Sigmoid colon (tissue), 6 donors: ENCODE measurements at regions not wholly inside any gene's neighbourhood (a gene's known extent, or its start where the extent isn't known, plus 50 kb on each side); places are given as distances from the start of the nearest gene placed in this dataset.

Experiments used
- DNase-seq: peaks from one replicate; pipeline ENCODE4 v3.0.0-alpha.2; 2019
- H3K27ac ChIP-seq, 4 donors: fragments of 200-600 bp; sonication (generic); one replicate each; pipeline ENCODE4 v1.5.1; 2016 to 2019; ENCODE audit warnings: mild to moderate bottlenecking in 1 of 4
- H3K27me3 ChIP-seq, 3 donors: fragments of 200-600 bp; sonication (generic); one replicate each; pipeline ENCODE4 v1.5.1; 2019; ENCODE audit warnings: mild to moderate bottlenecking in 1 of 3
- H3K36me3 ChIP-seq, 4 donors: fragments of 200-600 bp; sonication (generic); one replicate each; pipeline ENCODE4 v1.5.1; 2016 to 2019
- H3K4me1 ChIP-seq, 4 donors: fragments of 200-600 bp; sonication (generic); one replicate each; pipeline ENCODE4 v1.5.1; 2017 to 2019
- H3K4me3 ChIP-seq, 4 donors: fragments of 200-600 bp; sonication (generic); one replicate each; pipeline ENCODE4 v1.5.1; 2017 to 2019; ENCODE audit warnings: mild to moderate bottlenecking in 2 of 4, moderate library complexity in 1 of 4
- H3K9me3 ChIP-seq, 4 donors: fragments of 200-600 bp in 3 of 4; sonication (generic) in 3 of 4; one replicate each; pipeline versions ENCODE4 v1.5.1 to v1.6.1; 2013 to 2019
- CTCF ChIP-seq, 4 experiments: fragments of 450-650 bp in 3 of 4; fragments of 200-600 bp in 1 of 4; IDR thresholded peaks; one replicate each; pipeline ENCODE4 v1.5.1; 2016 to 2019; ENCODE audit warnings: antibody characterized with exemption in 4 of 4, mild to moderate bottlenecking in 3 of 4, moderate library complexity in 2 of 4
- EP300 ChIP-seq, 4 donors: sonication (generic); formaldehyde crosslinking; IDR thresholded peaks; one replicate each; pipeline ENCODE4 v1.6.1; 2017; ENCODE audit warnings: antibody characterized with exemption in 4 of 4
- POLR2A ChIP-seq, 2 donors: fragments of 450-650 bp; IDR thresholded peaks; one replicate each; pipeline ENCODE4 v1.6.1; 2016; ENCODE audit warnings: antibody characterized with exemption in 2 of 2, mild to moderate bottlenecking in 2 of 2, moderate library complexity in 2 of 2
- POLR2AphosphoS5 ChIP-seq, 4 donors: sonication (generic); formaldehyde crosslinking; IDR thresholded peaks; one replicate each; pipeline ENCODE4 v1.6.1; 2017; ENCODE audit warnings: antibody characterized with exemption in 4 of 4
- WGBS, 2 donors: extraction: QIAGEN DNeasy Blood & Tissue Kit; methylation state at CpG; one replicate each; pipeline ENCODE4 v1.1.7; 2013; 5-methylcytosine and 5-hydroxymethylcytosine counted together
- intact Hi-C: fragments of 100-400 bp; cut with DNase I; formaldehyde crosslinking; loops from one replicate; pipeline ENCODE4 v1.15.1; 2023
- donor health status: healthy with polysubstance abuse.
- donor health status: healthy.

GRCh38 chr9:86837345-86837744 is 110.0 kb downstream of the GAS1 start:
- Histone ChIP-seq H3K27ac (peak overlapping the region in 1 of 4 donors; percentile 60), H3K4me1 (no peaks in the 10 kb centered on the region), H3K4me3 (no peak overlapping the region), H3K27me3 (no peaks in the 10 kb centered on the region), H3K9me3 (no peaks in the 10 kb centered on the region), H3K36me3 (no peaks in the 10 kb centered on the region)
- intact Hi-C loops, result no loop called here
- TF ChIP-seq CTCF (IDR thresholded peaks at IDR 0.05) (no peak), POLR2A (IDR thresholded peaks at IDR 0.05) (no peak), EP300 (IDR thresholded peaks at IDR 0.05) (no peak), POLR2AphosphoS5 (IDR thresholded peaks at IDR 0.05) (no peak)
- no peak for DNase-seq
- 78 to 80% methylated on average over 4 of the region's 4 CpGs for whole genome bisulfite sequencing, 2 donors

GRCh38 chr9:86836797-86837196 is 110.5 kb downstream of the GAS1 start:
- H3K36me3 ChIP-seq, result no peaks in the 10 kb centered on the region
- intact Hi-C loops, result no loop called here
- H3K27me3 ChIP-seq, result no peaks in the 10 kb centered on the region
- H3K4me1 ChIP-seq, result no peaks in the 10 kb centered on the region
- H3K9me3 ChIP-seq, result no peaks in the 10 kb centered on the region
- WGBS, 2 donors, result 64 to 70% methylated on average over 5 of the region's 5 CpGs
- no peak for DNase-seq
- H3K27ac ChIP-seq, result no peak overlapping the region
- no peak overlapping the region for H3K4me3 ChIP-seq
- TF ChIP-seq EP300 (IDR thresholded peaks at IDR 0.05) (no peak), POLR2A (IDR thresholded peaks at IDR 0.05) (no peak), CTCF (IDR thresholded peaks at IDR 0.05) (no peak), POLR2AphosphoS5 (IDR thresholded peaks at IDR 0.05) (no peak)

GRCh38 chr9:86836266-86836665 is 111.0 kb downstream of the GAS1 start:
- no peak for DNase-seq
- WGBS, 2 donors, result 96% methylated on average over 1 of the region's 1 CpG
- Histone ChIP-seq H3K36me3 (no peaks in the 10 kb centered on the region), H3K27me3 (no peaks in the 10 kb centered on the region), H3K4me3 (no peak overlapping the region), H3K27ac (no peak overlapping the region), H3K9me3 (no peaks in the 10 kb centered on the region), H3K4me1 (no peaks in the 10 kb centered on the region)
- TF ChIP-seq CTCF (IDR thresholded peaks at IDR 0.05), result no peak
- no peak for TF ChIP-seq POLR2A (IDR thresholded peaks at IDR 0.05)
- TF ChIP-seq POLR2AphosphoS5 (IDR thresholded peaks at IDR 0.05), result no peak
- TF ChIP-seq EP300 (IDR thresholded peaks at IDR 0.05), result no peak
- intact Hi-C loops, result no loop called here

GRCh38 chr9:86830356-86830755 is 117.0 kb downstream of the GAS1 start:
- intact Hi-C loops, result no loop called here
- no peaks in the 10 kb centered on the region for H3K4me1 ChIP-seq

More at GRCh38 chr9:86830356-86830755, 117.0 kb downstream of the GAS1 start:
- no peak overlapping the region for H3K4me3 ChIP-seq
- H3K36me3 ChIP-seq, result no peaks in the 10 kb centered on the region
- DNase-seq, result no peak
- TF ChIP-seq CTCF (IDR thresholded peaks at IDR 0.05), result no peak
- no peak for TF ChIP-seq EP300 (IDR thresholded peaks at IDR 0.05)
- TF ChIP-seq POLR2A (IDR thresholded peaks at IDR 0.05), result no peak
- TF ChIP-seq POLR2AphosphoS5 (IDR thresholded peaks at IDR 0.05), result no peak
- H3K27me3 ChIP-seq, result no peaks in the 10 kb centered on the region
- H3K27ac ChIP-seq, result no peak overlapping the region
- no peaks in the 10 kb centered on the region for H3K9me3 ChIP-seq
- WGBS, 2 donors, result 37 to 44% methylated on average over 2 of the region's 2 CpGs
